Uterus (tissue), 3 donors: ENCODE measurements at regions not wholly inside any gene's neighbourhood (a gene's known extent, or its start where the extent isn't known, plus 50 kb on each side); places are given as distances from the start of the nearest gene placed in this dataset. TPM values are rescaled to one million over a fixed set of nuclear protein-coding genes. Genes with fewer than 3 reads are reported as not detected.

ENCODE experiments used
- DNase-seq, 2 donors: peaks; one replicate each; pipeline ENCODE4 v3.0.0-alpha.2; 2019 to 2020
- H3K27ac ChIP-seq, 2 donors: fragments of 200-600 bp; sonication (generic); 1 replicate in 1 of 2; 2 replicates in 1 of 2; pipeline ENCODE4 v1.5.1; 2016 to 2018
- H3K27me3 ChIP-seq, 2 donors: fragments of 200-600 bp; sonication (generic); one replicate each; pipeline ENCODE4 v1.5.1; 2018 to 2019; ENCODE audit warnings: control low read depth in 1 of 2
- H3K36me3 ChIP-seq, 2 donors: fragments of 200-600 bp; sonication (generic); one replicate each; pipeline ENCODE4 v1.5.1; 2019; ENCODE audit warnings: control low read depth in 1 of 2
- H3K4me1 ChIP-seq, 2 donors: fragments of 200-600 bp; sonication (generic); one replicate each; pipeline ENCODE4 v1.5.1; 2018 to 2019; ENCODE audit warnings: control low read depth in 1 of 2
- H3K4me3 ChIP-seq, 2 donors: fragments of 200-600 bp; sonication (generic); 1 replicate in 1 of 2; 2 replicates in 1 of 2; pipeline ENCODE4 v1.5.1; 2018 to 2019; ENCODE audit warnings: mild to moderate bottlenecking in 1 of 2
- H3K9me3 ChIP-seq, 2 donors: fragments of 200-600 bp; sonication (generic); one replicate each; pipeline ENCODE4 v1.5.1; 2019; ENCODE audit warnings: control low read depth in 1 of 2
- CTCF ChIP-seq, 4 experiments: fragments of 200-600 bp in 2 of 4; fragments of 450-650 bp in 2 of 4; sonication (generic) in 2 of 4; IDR thresholded peaks; one replicate each; pipeline ENCODE4 v1.5.1; 2016 to 2019; ENCODE audit warnings: antibody characterized with exemption in 4 of 4, mild to moderate bottlenecking in 2 of 4, moderate library complexity in 1 of 4
- POLR2A ChIP-seq, 2 donors: fragments of 450-650 bp; IDR thresholded peaks; one replicate each; pipeline ENCODE4 v1.6.1; 2016; ENCODE audit warnings: antibody characterized with exemption in 2 of 2, mild to moderate bottlenecking in 1 of 2, moderate library complexity in 1 of 2
- intact Hi-C: fragments of 100-400 bp; cut with DNase I; formaldehyde crosslinking; loops from one replicate; pipeline ENCODE4 v1.15.1; 2023; ENCODE audit warnings: low total_unique reads
- small RNA-seq: library from RNA; depleted of rRNA; stranded (forward); fragments of <200 nt; gene quantifications from one replicate; pipeline ENCODE3, GENCODE V24; 2016
- donor health status: DM: yes; HTN: yes; CAD: no.

GRCh38 chr2:16000642-16001041, 60.3 kb downstream of the MYCN start:
- Histone ChIP-seq H3K27me3 (no peaks in the 10 kb centered on the region), H3K4me3 (no peak overlapping the region), H3K36me3 (no peaks in the 10 kb centered on the region), H3K4me1 (no peaks in the 10 kb centered on the region), H3K27ac (no peak overlapping the region), H3K9me3 (no peaks in the 10 kb centered on the region)
- TF ChIP-seq POLR2A (IDR thresholded peaks at IDR 0.05) = no peak
- no peak for TF ChIP-seq CTCF (IDR thresholded peaks at IDR 0.05)
- intact Hi-C loops = no loop called here
- DNase-seq = no peak

GRCh38 chr2:15999596-16000469, 59.5 kb downstream of the MYCN start:
- Histone ChIP-seq H3K9me3 (no peaks in the 10 kb centered on the region), H3K36me3 (no peaks in the 10 kb centered on the region), H3K4me1 (no peaks in the 10 kb centered on the region), H3K4me3 (no peak overlapping the region), H3K27ac (no peak overlapping the region), H3K27me3 (no peaks in the 10 kb centered on the region)
- TF ChIP-seq CTCF (IDR thresholded peaks at IDR 0.05) = no peak
- TF ChIP-seq POLR2A (IDR thresholded peaks at IDR 0.05) = no peak
- intact Hi-C loops = no loop called here
- DNase-seq = no peak

- no peak for DNase-seq
- intact Hi-C loops = no loop called here
- no peaks in the 10 kb centered on the region for H3K27me3 ChIP-seq
- no peak overlapping the region for H3K4me3 ChIP-seq
- no peaks in the 10 kb centered on the region for H3K36me3 ChIP-seq
- no peaks in the 10 kb centered on the region for H3K9me3 ChIP-seq
- H3K27ac ChIP-seq = no peak overlapping the region
- H3K4me1 ChIP-seq = no peaks in the 10 kb centered on the region
- TF ChIP-seq POLR2A (IDR thresholded peaks at IDR 0.05) = no peak
- no peak for TF ChIP-seq CTCF (IDR thresholded peaks at IDR 0.05)
Observed at GRCh38 chr2:15997728-15998280, 57.5 kb downstream of the MYCN start.

GRCh38 chr2:15996536-15997423, 56.4 kb downstream of the MYCN start:
- intact Hi-C loops = no loop called here
- TF ChIP-seq POLR2A (IDR thresholded peaks at IDR 0.05) = no peak
- no peak for TF ChIP-seq CTCF (IDR thresholded peaks at IDR 0.05)
- Histone ChIP-seq H3K27me3 (no peaks in the 10 kb centered on the region), H3K36me3 (no peaks in the 10 kb centered on the region), H3K4me3 (no peak overlapping the region), H3K9me3 (no peaks in the 10 kb centered on the region), H3K4me1 (no peaks in the 10 kb centered on the region), H3K27ac (no peak overlapping the region)
- no peak for DNase-seq

Small RNA genes in the stretch of these regions (small RNA-seq; reads per million reads assigned to genes)
- gene AC174048.1 (not detected), gene RF00561 (not detected)
